ENCODE measurements at regions not wholly inside any gene's neighbourhood (a gene's known extent, or its start where the extent isn't known, plus 50 kb on each side); places are given as distances from the start of the nearest gene placed in this dataset.

DNA sequence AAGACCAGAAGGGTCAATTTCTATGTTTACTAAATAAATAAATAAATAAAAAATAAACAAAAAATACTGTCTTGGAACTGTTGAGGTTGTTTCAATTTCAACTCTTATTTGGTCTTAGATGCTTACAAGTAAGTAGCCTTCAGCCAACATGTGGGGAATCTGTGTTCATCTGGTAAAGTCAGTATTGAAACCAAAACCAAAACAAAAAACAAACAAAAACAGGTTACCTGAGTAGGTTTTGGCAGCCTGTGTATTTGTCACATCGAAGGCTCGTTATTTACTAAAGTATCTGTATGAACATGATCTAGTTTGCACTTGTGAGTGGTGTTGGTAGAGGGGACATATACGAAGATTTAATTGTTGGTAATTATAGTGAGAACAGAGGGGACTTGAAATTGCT is 471.5 kb downstream of the SLITRK5 start:
- TF ChIP-seq, protein P1, sequence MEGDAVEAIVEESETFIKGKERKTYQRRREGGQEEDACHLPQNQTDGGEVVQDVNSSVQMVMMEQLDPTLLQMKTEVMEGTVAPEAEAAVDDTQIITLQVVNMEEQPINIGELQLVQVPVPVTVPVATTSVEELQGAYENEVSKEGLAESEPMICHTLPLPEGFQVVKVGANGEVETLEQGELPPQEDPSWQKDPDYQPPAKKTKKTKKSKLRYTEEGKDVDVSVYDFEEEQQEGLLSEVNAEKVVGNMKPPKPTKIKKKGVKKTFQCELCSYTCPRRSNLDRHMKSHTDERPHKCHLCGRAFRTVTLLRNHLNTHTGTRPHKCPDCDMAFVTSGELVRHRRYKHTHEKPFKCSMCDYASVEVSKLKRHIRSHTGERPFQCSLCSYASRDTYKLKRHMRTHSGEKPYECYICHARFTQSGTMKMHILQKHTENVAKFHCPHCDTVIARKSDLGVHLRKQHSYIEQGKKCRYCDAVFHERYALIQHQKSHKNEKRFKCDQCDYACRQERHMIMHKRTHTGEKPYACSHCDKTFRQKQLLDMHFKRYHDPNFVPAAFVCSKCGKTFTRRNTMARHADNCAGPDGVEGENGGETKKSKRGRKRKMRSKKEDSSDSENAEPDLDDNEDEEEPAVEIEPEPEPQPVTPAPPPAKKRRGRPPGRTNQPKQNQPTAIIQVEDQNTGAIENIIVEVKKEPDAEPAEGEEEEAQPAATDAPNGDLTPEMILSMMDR (IDR thresholded peaks at IDR 0.05), result no peak
- no peak for TF ChIP-seq POLR2A (IDR thresholded peaks at IDR 0.05)

All from prostate gland (tissue), 2 donors.